ENCODE measurements at regions not wholly inside any gene's neighbourhood (a gene's known extent, or its start where the extent isn't known, plus 50 kb on each side); places are given as distances from the start of the nearest gene placed in this dataset.

DNA sequence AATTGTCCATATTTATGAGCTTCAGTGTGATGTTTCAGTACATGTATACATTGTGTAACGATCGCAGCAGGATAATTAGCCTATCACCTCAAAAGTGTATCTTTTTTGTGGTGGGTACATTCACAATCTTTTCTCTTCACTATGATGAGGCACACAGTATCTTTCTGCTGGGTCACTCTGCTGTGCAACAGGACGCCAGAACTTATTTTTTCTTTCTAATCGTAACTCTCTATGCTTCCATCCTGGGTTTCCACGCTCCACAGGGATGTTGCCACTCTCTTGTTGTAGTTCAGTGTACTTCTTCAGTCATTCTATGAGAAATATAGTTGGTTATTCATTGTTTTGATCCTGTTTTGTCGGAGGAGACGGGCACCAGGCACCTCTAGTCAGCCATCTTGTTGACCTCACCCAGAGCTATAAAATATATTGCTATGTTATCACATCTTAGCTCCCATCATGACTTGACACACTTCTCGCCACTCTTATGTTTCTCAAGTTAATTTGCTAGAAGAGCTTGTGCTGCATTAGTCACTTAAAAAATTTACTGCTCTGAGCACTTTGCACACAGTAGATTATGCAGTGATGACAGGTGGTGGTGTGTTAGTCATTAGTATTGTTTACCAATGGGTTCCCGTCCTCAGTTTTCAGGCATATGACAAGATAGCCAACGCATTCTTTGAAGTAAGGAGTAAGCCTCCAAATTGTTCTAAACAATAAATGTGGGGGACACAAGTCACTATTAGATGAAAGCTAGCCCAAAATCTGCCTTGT lies 1002.7 kb upstream of the PCDH7 start:
- no peak for TF ChIP-seq CTCF (conservative IDR thresholded peaks at IDR 0.05; ENCODE audit: control insufficient read depth, insufficient read depth, low read depth, low read length)
- no peak overlapping the region for H3K4me3 ChIP-seq (ENCODE audit: control insufficient read depth, low read depth, low read length)
- peak; percentile 32 for DNase-seq (ENCODE audit: low read depth)

- DNase-seq (ENCODE audit: low read depth), result no peak
- no peak for TF ChIP-seq CTCF (conservative IDR thresholded peaks at IDR 0.05; ENCODE audit: control insufficient read depth, insufficient read depth, low read depth, low read length)
- H3K4me3 ChIP-seq (ENCODE audit: control insufficient read depth, low read depth, low read length), result no peak overlapping the region
These were observed 1002.0 kb upstream of the PCDH7 start for GRCh38 chr4:29718136-29718535.

DNA sequence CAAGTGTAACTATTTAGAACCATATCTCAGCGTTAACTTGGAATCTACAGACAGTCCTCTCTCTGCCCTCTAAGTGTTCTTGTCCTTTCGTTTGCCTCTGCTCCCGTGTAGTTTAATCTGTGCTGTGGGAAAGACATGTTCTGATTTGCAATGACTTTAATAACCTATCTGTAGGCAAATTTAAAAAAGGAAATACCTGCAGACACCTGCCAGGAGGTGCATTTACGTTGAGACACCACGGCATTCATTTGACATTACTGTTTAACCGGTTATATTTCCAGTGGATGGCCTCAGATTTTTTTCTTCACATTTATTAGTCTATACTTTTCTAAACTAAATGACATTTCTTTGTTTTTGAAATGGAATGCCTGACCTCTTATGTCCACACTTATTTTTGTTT lies 997.9 kb upstream of the PCDH7 start:
- no peak overlapping the region for H3K4me3 ChIP-seq (ENCODE audit: control insufficient read depth, low read depth, low read length)
- no peak for TF ChIP-seq CTCF (conservative IDR thresholded peaks at IDR 0.05; ENCODE audit: control insufficient read depth, insufficient read depth, low read depth, low read length)
- no peak for DNase-seq (ENCODE audit: low read depth)

DNA sequence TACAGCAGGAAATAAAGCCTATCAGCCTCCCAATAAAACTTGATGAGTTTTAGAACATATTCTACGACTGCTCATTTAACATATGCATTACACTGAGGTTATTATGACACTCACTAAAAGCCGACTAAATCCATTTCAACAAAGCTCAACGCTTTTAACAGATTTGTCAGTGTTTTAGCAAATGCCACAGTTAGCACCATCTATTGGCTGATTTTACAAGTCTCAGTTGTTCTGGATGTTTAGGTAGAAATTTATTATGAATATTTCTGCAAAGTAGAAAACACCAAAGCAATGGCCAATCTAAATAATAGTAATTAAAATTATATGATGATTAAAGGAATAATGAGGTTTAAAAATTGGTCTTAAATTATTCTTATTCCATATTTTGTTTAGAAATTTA lies 993.2 kb upstream of the PCDH7 start:
- DNase-seq (ENCODE audit: low read depth), result no peak
- H3K4me3 ChIP-seq (ENCODE audit: control insufficient read depth, low read depth, low read length), result no peak overlapping the region
- no peak for TF ChIP-seq CTCF (conservative IDR thresholded peaks at IDR 0.05; ENCODE audit: control insufficient read depth, insufficient read depth, low read depth, low read length)

DNA sequence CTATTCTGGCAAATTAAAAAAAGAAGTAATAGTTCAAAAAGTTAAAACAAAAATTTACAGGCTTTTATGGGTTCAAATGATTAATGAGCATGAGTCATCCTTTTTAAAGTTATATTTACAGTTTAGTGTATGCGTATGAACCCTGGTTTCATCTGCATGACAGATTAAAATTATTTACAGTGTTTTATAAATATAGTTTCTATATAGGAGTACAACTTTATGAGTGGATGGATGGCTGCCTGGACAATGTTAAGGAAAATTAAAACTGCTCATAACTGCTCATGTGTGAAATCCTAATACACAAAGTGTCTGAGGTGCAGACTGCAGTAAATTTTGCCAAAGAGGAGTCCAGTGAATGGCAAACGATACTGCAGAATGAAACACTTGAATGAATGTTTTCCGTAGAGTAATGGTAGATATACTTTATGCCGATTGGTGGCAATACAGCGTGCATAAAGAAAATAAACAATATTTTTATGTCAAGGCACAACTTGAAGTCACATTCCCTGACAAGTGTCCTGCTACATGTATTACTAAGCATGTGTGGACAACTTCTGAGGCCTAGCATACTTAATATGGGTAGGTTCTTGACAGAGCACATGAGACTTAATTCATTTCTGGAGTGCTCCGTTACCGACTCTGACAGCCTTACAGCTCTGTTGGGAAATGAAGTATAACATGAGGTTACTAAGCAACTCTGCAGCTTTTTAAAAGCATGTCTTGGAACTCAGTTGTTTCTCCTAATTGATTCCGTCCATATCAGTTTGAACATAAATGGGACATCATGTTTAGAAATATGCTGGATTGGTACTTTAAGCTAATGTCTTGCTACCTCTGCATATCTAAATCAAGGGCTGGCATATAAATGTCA lies 985.6 kb upstream of the PCDH7 start:
- no peak for DNase-seq (ENCODE audit: low read depth)
- no peak overlapping the region for H3K4me3 ChIP-seq (ENCODE audit: control insufficient read depth, low read depth, low read length)
- TF ChIP-seq CTCF (conservative IDR thresholded peaks at IDR 0.05; ENCODE audit: control insufficient read depth, insufficient read depth, low read depth, low read length), result no peak

GRCh38 chr4:29756966-29757365 lies 963.2 kb upstream of the PCDH7 start:
- no peak for DNase-seq (ENCODE audit: low read depth)
- TF ChIP-seq CTCF (conservative IDR thresholded peaks at IDR 0.05; ENCODE audit: control insufficient read depth, insufficient read depth, low read depth, low read length), result no peak
- H3K4me3 ChIP-seq (ENCODE audit: control insufficient read depth, low read depth, low read length), result no peak overlapping the region
